ENCODE measurements at regions not wholly inside any gene's neighbourhood (a gene's known extent, or its start where the extent isn't known, plus 50 kb on each side); places are given as distances from the start of the nearest gene placed in this dataset.

GRCh38 chr4:81621490-81621889 is 149.8 kb upstream of the RASGEF1B start:
- Mint-ChIP-seq H3K4me3 (no peak overlapping the region), H3K27me3 (no peaks in the 10 kb centered on the region), H3K4me1 (peaks cover 34% of the 10 kb centered on the region), H3K27ac (no peak overlapping the region), H3K9me3 (ENCODE audit: insufficient read depth) (no peaks in the 10 kb centered on the region)
- Histone ChIP-seq H3K4me3 (ENCODE audit: control extremely low read depth in 1 of 5, extremely low read depth in 1 of 5, insufficient read depth in 1 of 5, low read depth in 2 of 5, low read length in 4 of 5) (no peak overlapping the region), H3K4me1 (ENCODE audit: control insufficient read depth in 2 of 2, insufficient read depth in 2 of 2, low read length in 2 of 2) (peaks cover 19 to 20% of the 10 kb centered on the region in 2 donors), H2AFZ (ENCODE audit: insufficient read depth, low read depth, low read length, poor library complexity, severe bottlenecking) (no peak overlapping the region), H3K79me2 (ENCODE audit: control insufficient read depth, insufficient read depth, low read length) (no peaks in the 10 kb centered on the region), H3K27ac (ENCODE audit: low read length in 2 of 2) (no peak overlapping the region), H3K9me3 (ENCODE audit: control extremely low read depth in 1 of 3, control insufficient read depth in 2 of 3, insufficient read depth in 1 of 3, low read length in 2 of 3) (peaks cover 0 to 3% (median 0%) of the 10 kb centered on the region in 3 donors), H3K36me3 (replicated peaks in 1 of 2; ENCODE audit: control extremely low read depth in 1 of 2, control insufficient read depth in 1 of 2, extremely low read depth in 1 of 2, insufficient read depth in 2 of 2, low read length in 1 of 2) (no peaks in the 10 kb centered on the region), H3K4me2 (replicated peaks; ENCODE audit: low read depth, low read length, poor library complexity, severe bottlenecking) (no peak overlapping the region), H3K27me3 (replicated peaks in 1 of 4; ENCODE audit: control extremely low read depth in 1 of 4, control insufficient read depth in 3 of 4, insufficient read depth in 4 of 4, low read length in 3 of 4) (no peaks in the 10 kb centered on the region), H4K20me1 (ENCODE audit: control insufficient read depth, insufficient read depth, low read length, poor library complexity, severe bottlenecking) (no peaks in the 10 kb centered on the region), H3K9ac (ENCODE audit: low read length) (no peak overlapping the region)
- ChIA-PET CTCF (interaction anchor here (0.5 kb wide), 1 partner anchor 9 kb away, joined by 3 read pairs; no protein-coding TSS in a partner anchor), POLR2A (interaction anchor here (0.6 kb wide), 2 partner anchors 8 to 65 kb away, joined by 3 to 4 read pairs; no protein-coding TSS in a partner anchor)
- DNase-seq (no peak), ATAC-seq (ENCODE audit: low read depth) (peak; percentile 17)
- intact Hi-C loops (cut with micrococcal nuclease) = loop anchor here (2.0 kb wide), 1 partner anchor 13 kb away; no protein-coding TSS in a partner anchor
- TF ChIP-seq EZH2 (IDR thresholded peaks at IDR 0.05; ENCODE audit: borderline replicate concordance, insufficient read depth, low read depth, low read length, poor library complexity, severe bottlenecking) (no peak), CTCF (IDR thresholded peaks at IDR 0.05) (no peak)
- no CpG with 5 or more reads among the region's 2 CpGs for WGBS (ENCODE audit: insufficient coverage)

- Histone ChIP-seq H3K4me3 (ENCODE audit: control extremely low read depth in 1 of 5, extremely low read depth in 1 of 5, insufficient read depth in 1 of 5, low read depth in 2 of 5, low read length in 4 of 5) (no peak overlapping the region), H3K27me3 (replicated peaks in 1 of 4; ENCODE audit: control extremely low read depth in 1 of 4, control insufficient read depth in 3 of 4, insufficient read depth in 4 of 4, low read length in 3 of 4) (no peaks in the 10 kb centered on the region), H3K27ac (ENCODE audit: low read length in 2 of 2) (no peak overlapping the region), H3K4me2 (replicated peaks; ENCODE audit: low read depth, low read length, poor library complexity, severe bottlenecking) (no peak overlapping the region), H3K9ac (ENCODE audit: low read length) (no peak overlapping the region), H2AFZ (ENCODE audit: insufficient read depth, low read depth, low read length, poor library complexity, severe bottlenecking) (no peak overlapping the region), H4K20me1 (ENCODE audit: control insufficient read depth, insufficient read depth, low read length, poor library complexity, severe bottlenecking) (no peaks in the 10 kb centered on the region), H3K36me3 (replicated peaks in 1 of 2; ENCODE audit: control extremely low read depth in 1 of 2, control insufficient read depth in 1 of 2, extremely low read depth in 1 of 2, insufficient read depth in 2 of 2, low read length in 1 of 2) (no peaks in the 10 kb centered on the region), H3K4me1 (ENCODE audit: control insufficient read depth in 2 of 2, insufficient read depth in 2 of 2, low read length in 2 of 2) (peaks cover 15 to 16% of the 10 kb centered on the region in 2 donors), H3K9me3 (ENCODE audit: control extremely low read depth in 1 of 3, control insufficient read depth in 2 of 3, insufficient read depth in 1 of 3, low read length in 2 of 3) (peaks cover 0 to 3% (median 0%) of the 10 kb centered on the region in 3 donors), H3K79me2 (ENCODE audit: control insufficient read depth, insufficient read depth, low read length) (no peaks in the 10 kb centered on the region)
- TF ChIP-seq CTCF (IDR thresholded peaks at IDR 0.05) (no peak), EZH2 (IDR thresholded peaks at IDR 0.05; ENCODE audit: borderline replicate concordance, insufficient read depth, low read depth, low read length, poor library complexity, severe bottlenecking) (no peak)
- Mint-ChIP-seq H3K9me3 (ENCODE audit: insufficient read depth) (no peaks in the 10 kb centered on the region), H3K4me1 (peaks cover 25% of the 10 kb centered on the region), H3K4me3 (no peak overlapping the region), H3K27ac (no peak overlapping the region), H3K27me3 (no peaks in the 10 kb centered on the region)
- no peak for DNase-seq
- CTCF ChIA-PET = no interaction called here
- no peak for ATAC-seq (ENCODE audit: low read depth)
- intact Hi-C loops (cut with micrococcal nuclease) = loop anchor here (2.0 kb wide), 1 partner anchor 14 kb away; no protein-coding TSS in a partner anchor
- POLR2A ChIA-PET = no interaction called here
- WGBS (ENCODE audit: insufficient coverage) = no CpG with 5 or more reads among the region's 1 CpG
Observed at GRCh38 chr4:81620442-81620841, 148.7 kb upstream of the RASGEF1B start.
